Adipocyte (in vitro differentiated cells): ENCODE measurements at regions not wholly inside any gene's neighbourhood (a gene's known extent, or its start where the extent isn't known, plus 50 kb on each side); places are given as distances from the start of the nearest gene placed in this dataset.

Source experiments
- DNase-seq: peaks from one replicate; pipeline ENCODE4 v3.0.0-alpha.2; 2015; ENCODE audit warnings: low read depth
- H3K27me3 ChIP-seq: replicated peaks from 2 replicates; pipeline ENCODE4 v1.7.0; 2013; ENCODE audit warnings: mild to moderate bottlenecking, low read length, moderate library complexity; ENCODE audit not compliant: control insufficient read depth, insufficient read depth
- H3K36me3 ChIP-seq: 2 replicates; pipeline ENCODE4 v1.7.0; 2013; ENCODE audit warnings: low read length, mild to moderate bottlenecking, moderate library complexity; ENCODE audit not compliant: control insufficient read depth, insufficient read depth, severe bottlenecking
- H3K4me1 ChIP-seq: 2 replicates; pipeline ENCODE4 v1.7.0; 2013; ENCODE audit warnings: mild to moderate bottlenecking, low read length, moderate library complexity; ENCODE audit not compliant: control insufficient read depth, insufficient read depth
- H3K4me3 ChIP-seq: 2 replicates; pipeline ENCODE4 v1.7.0; 2013; ENCODE audit warnings: mild to moderate bottlenecking, low read length, moderate library complexity
- H3K9ac ChIP-seq: 2 replicates; pipeline ENCODE4 v1.7.0; 2013; ENCODE audit warnings: mild to moderate bottlenecking, low read length, moderate library complexity
- H3K9me3 ChIP-seq: 2 replicates; pipeline ENCODE4 v1.7.0; 2013; ENCODE audit warnings: mild to moderate bottlenecking, low read length, moderate library complexity; ENCODE audit not compliant: control insufficient read depth

- H3K9me3 ChIP-seq = no peaks in the 10 kb centered on the region
- no peaks in the 10 kb centered on the region for H3K4me1 ChIP-seq
- H3K36me3 ChIP-seq = no peaks in the 10 kb centered on the region
- no peaks in the 10 kb centered on the region for H3K27me3 ChIP-seq
- H3K9ac ChIP-seq = no peak overlapping the region
- no peak for DNase-seq
- H3K4me3 ChIP-seq = no peak overlapping the region
Observed at GRCh38 chr3:96213393-96213792, 601.0 kb upstream of the EPHA6 start.

- H3K4me1 ChIP-seq = no peaks in the 10 kb centered on the region
- no peak overlapping the region for H3K9ac ChIP-seq
- no peaks in the 10 kb centered on the region for H3K36me3 ChIP-seq
- no peaks in the 10 kb centered on the region for H3K9me3 ChIP-seq
- no peaks in the 10 kb centered on the region for H3K27me3 ChIP-seq
- H3K4me3 ChIP-seq = no peak overlapping the region
- no peak for DNase-seq
Observed at GRCh38 chr3:96214941-96215340, 599.5 kb upstream of the EPHA6 start.

GRCh38 chr3:96225494-96225893, 588.9 kb upstream of the EPHA6 start:
- Histone ChIP-seq H3K4me3 (no peak overlapping the region), H3K4me1 (no peaks in the 10 kb centered on the region), H3K36me3 (no peaks in the 10 kb centered on the region), H3K9ac (no peak overlapping the region), H3K9me3 (no peaks in the 10 kb centered on the region), H3K27me3 (no peaks in the 10 kb centered on the region)
- DNase-seq = no peak

GRCh38 chr3:96233679-96234078, 580.7 kb upstream of the EPHA6 start:
- Histone ChIP-seq H3K4me3 (no peak overlapping the region), H3K9ac (no peak overlapping the region), H3K27me3 (no peaks in the 10 kb centered on the region), H3K4me1 (no peaks in the 10 kb centered on the region), H3K36me3 (no peaks in the 10 kb centered on the region), H3K9me3 (no peaks in the 10 kb centered on the region)
- no peak for DNase-seq

GRCh38 chr3:96236522-96236921, 577.9 kb upstream of the EPHA6 start:
- no peaks in the 10 kb centered on the region for H3K4me1 ChIP-seq
- H3K9ac ChIP-seq = no peak overlapping the region
- no peak for DNase-seq
- no peaks in the 10 kb centered on the region for H3K27me3 ChIP-seq
- no peaks in the 10 kb centered on the region for H3K9me3 ChIP-seq
- no peak overlapping the region for H3K4me3 ChIP-seq
- no peaks in the 10 kb centered on the region for H3K36me3 ChIP-seq

GRCh38 chr3:96259299-96259698, 555.1 kb upstream of the EPHA6 start:
- Histone ChIP-seq H3K36me3 (no peaks in the 10 kb centered on the region), H3K4me1 (no peaks in the 10 kb centered on the region), H3K9me3 (no peaks in the 10 kb centered on the region), H3K4me3 (no peak overlapping the region), H3K27me3 (no peaks in the 10 kb centered on the region), H3K9ac (no peak overlapping the region)
- DNase-seq = no peak

GRCh38 chr3:96264701-96265100, 549.7 kb upstream of the EPHA6 start:
- no peak overlapping the region for H3K4me3 ChIP-seq
- no peak for DNase-seq
- H3K27me3 ChIP-seq = no peaks in the 10 kb centered on the region
- no peaks in the 10 kb centered on the region for H3K36me3 ChIP-seq
- H3K9me3 ChIP-seq = no peaks in the 10 kb centered on the region
- peaks cover 25% of the 10 kb centered on the region for H3K4me1 ChIP-seq
- H3K9ac ChIP-seq = no peak overlapping the region

GRCh38 chr3:96266395-96267190, 547.8 kb upstream of the EPHA6 start:
- peaks cover 25% of the 10 kb centered on the region for H3K4me1 ChIP-seq
- no peaks in the 10 kb centered on the region for H3K9me3 ChIP-seq
- H3K36me3 ChIP-seq = no peaks in the 10 kb centered on the region
- peak overlapping the region; percentile 27 for H3K9ac ChIP-seq
- peak overlapping the region; percentile 25 for H3K4me3 ChIP-seq
- DNase-seq = no peak
- H3K27me3 ChIP-seq = no peaks in the 10 kb centered on the region

- Histone ChIP-seq H3K9ac (no peak overlapping the region), H3K36me3 (no peaks in the 10 kb centered on the region), H3K27me3 (no peaks in the 10 kb centered on the region), H3K4me3 (no peak overlapping the region), H3K9me3 (no peaks in the 10 kb centered on the region), H3K4me1 (peaks cover 25% of the 10 kb centered on the region)
- DNase-seq = no peak
Observed at GRCh38 chr3:96267577-96267976, 546.8 kb upstream of the EPHA6 start.

- Histone ChIP-seq H3K4me3 (no peak overlapping the region), H3K4me1 (no peaks in the 10 kb centered on the region), H3K9me3 (no peaks in the 10 kb centered on the region), H3K9ac (no peak overlapping the region), H3K27me3 (no peaks in the 10 kb centered on the region), H3K36me3 (no peaks in the 10 kb centered on the region)
- no peak for DNase-seq
Observed at GRCh38 chr3:96294143-96294542, 520.3 kb upstream of the EPHA6 start.

- Histone ChIP-seq H3K9me3 (no peaks in the 10 kb centered on the region), H3K27me3 (no peaks in the 10 kb centered on the region), H3K4me3 (no peak overlapping the region), H3K4me1 (no peaks in the 10 kb centered on the region), H3K36me3 (no peaks in the 10 kb centered on the region), H3K9ac (no peak overlapping the region)
- no peak for DNase-seq
Observed at GRCh38 chr3:96300743-96301142, 513.7 kb upstream of the EPHA6 start.

GRCh38 chr3:96319166-96319565, 495.2 kb upstream of the EPHA6 start:
- DNase-seq = peak; percentile 63

More at GRCh38 chr3:96319166-96319565, 495.2 kb upstream of the EPHA6 start:
- Histone ChIP-seq H3K27me3 (no peaks in the 10 kb centered on the region), H3K9me3 (no peaks in the 10 kb centered on the region), H3K36me3 (no peaks in the 10 kb centered on the region), H3K4me3 (no peak overlapping the region), H3K9ac (no peak overlapping the region), H3K4me1 (no peaks in the 10 kb centered on the region)
